HG03196 (cell line): ENCODE measurements at regions not wholly inside any gene's neighbourhood (a gene's known extent, or its start where the extent isn't known, plus 50 kb on each side); places are given as distances from the start of the nearest gene placed in this dataset.

Source experiments
- ATAC-seq: cut with Tn5 transposase; IDR thresholded peaks from one replicate; pipeline ENCODE4 v1.9.1; 2021; ENCODE audit not compliant: unreplicated experiment

DNA sequence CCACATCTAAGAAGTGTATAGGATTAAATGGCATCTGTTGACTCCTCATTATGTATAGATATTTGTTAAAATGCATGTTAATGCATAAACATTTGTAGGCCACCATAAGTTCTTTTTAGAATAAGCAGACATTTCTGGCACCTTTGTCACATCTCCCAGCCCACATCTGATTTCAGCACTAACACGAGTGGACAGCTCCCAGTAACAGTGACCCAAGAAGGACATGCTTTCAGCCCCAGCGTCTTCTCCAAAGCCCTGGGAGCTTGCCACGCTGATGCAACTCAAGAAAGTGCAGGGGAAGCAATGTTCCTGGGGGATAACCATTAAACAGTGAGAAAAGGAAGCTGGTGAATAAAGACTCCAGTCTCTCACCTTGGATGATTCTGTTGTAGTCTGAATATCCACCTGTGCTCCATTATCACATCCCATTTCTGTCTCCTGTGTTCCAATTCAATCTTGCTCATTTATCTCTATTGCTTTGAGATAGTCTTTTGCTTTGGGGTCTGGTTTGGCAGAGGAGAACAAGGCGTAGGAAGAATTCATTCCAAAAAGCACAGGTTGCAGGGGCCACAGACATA, 182.6 kb upstream of the THSD7B start:
- ATAC-seq, result no peak

DNA sequence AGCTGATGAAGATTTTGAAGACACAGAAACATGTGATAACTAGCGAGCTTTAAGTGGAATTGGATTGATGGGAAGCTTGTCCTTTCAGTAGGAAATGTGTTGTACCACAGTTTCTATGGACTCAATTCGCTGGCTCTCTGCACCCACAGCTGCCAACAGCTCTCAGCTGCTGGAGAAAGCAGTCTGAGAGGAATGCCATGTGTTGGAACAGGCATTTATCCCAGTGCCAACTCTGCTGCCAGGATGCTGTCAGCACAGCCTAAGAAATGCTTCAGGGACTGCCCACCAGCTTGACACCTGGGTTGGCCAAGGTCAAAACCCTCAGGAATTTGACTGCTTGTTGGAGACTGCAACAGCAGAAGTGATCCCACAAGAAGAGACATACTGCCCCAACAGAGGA, 193.0 kb upstream of the THSD7B start:
- ATAC-seq, result no peak

GRCh38 chr2:136557203-136557602, 208.1 kb upstream of the THSD7B start:
- ATAC-seq, result no peak

DNA sequence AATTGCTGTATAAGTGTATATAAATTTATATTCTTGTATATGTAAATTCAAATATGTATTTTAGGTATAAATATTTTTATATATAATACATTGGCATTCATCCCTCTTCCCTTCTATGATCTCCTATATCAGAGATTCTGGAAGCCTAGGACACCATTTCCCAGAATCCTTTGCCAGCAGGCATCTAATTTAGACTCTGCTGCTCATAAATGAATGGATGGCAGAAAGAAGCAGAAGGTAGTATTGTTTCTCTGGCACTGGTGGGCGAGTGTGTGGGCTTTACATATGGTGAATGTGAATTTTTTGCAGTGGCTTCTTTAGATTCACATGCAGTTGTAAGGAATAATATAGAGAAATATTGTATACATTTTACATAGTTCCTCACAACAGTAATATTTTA, 215.2 kb upstream of the THSD7B start:
- ATAC-seq, result no peak

GRCh38 chr2:136539355-136539754, 226.0 kb upstream of the THSD7B start:
- ATAC-seq, result no peak

- no peak for ATAC-seq
These were observed 226.9 kb upstream of the THSD7B start for GRCh38 chr2:136538489-136538888.

- ATAC-seq, result no peak
These were observed 230.5 kb upstream of the THSD7B start for GRCh38 chr2:136534811-136535210.

GRCh38 chr2:136532171-136532570, 233.2 kb upstream of the THSD7B start:
- no peak for ATAC-seq

GRCh38 chr2:136531731-136532130, 233.6 kb upstream of the THSD7B start:
- no peak for ATAC-seq

DNA sequence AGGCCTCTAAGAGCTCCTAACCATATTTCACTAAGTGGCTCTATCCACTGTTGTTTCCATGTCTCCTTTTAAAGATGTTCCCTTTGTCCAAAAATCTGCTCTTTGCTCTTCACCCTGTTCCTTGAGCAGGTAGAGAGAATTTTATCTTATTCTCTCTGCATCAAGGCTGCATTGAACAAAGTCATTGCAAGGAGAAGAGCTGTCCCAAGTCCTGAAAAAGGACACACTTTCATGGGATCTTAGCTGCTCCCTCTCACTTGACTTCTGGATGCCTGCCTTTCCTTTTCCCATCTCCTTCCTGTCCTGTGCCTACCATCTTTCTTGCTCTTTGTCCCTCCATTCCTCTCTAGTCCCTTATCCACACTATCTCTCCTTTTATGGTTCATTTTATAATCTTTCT, 235.2 kb upstream of the THSD7B start:
- ATAC-seq, result no peak

DNA sequence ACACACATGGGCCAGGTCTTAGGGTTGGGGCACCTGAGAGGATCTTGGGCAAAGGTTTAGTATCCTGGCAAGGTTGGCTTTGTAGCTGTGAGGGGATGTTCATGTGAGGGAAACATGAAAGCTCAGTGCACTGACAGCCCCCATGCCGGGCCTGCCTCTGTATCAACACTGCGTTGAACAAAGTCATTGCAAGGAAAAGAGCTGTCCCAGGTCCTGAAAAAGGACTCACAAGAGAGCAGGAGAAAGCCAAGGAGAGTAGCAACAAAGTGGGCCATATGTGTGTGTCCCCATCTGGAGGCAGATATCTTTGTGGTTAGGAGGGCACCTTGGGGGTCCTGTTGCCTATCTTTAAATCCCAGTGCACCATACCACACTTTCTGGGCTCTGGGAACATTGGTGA, 237.8 kb upstream of the THSD7B start:
- no peak for ATAC-seq

- ATAC-seq, result no peak
These were observed 242.6 kb upstream of the THSD7B start for GRCh38 chr2:136522724-136523123.

DNA sequence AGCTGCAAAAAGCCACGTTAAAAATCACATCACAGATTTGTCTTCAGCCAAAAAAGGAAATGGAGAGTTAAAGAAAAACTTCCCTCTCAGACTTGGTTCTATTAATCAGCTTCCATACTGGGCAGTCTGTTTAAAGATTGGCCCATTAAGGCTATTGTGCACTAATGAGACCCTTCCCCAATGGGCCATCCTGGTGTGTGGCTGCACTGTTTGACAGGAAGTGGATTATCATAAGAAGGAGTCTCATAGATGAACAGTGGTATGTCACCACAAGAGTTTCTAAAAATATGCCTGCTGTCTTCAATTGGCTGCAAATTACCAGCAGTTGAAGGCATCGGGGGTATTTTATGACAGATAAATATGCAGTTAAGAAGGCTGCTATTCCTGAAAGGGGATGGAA, 247.6 kb upstream of the THSD7B start:
- no peak for ATAC-seq

- ATAC-seq, result no peak
These were observed 255.1 kb upstream of the THSD7B start for GRCh38 chr2:136510244-136510643.

- no peak for ATAC-seq
These were observed 259.9 kb upstream of the THSD7B start for GRCh38 chr2:136505462-136505861.

DNA sequence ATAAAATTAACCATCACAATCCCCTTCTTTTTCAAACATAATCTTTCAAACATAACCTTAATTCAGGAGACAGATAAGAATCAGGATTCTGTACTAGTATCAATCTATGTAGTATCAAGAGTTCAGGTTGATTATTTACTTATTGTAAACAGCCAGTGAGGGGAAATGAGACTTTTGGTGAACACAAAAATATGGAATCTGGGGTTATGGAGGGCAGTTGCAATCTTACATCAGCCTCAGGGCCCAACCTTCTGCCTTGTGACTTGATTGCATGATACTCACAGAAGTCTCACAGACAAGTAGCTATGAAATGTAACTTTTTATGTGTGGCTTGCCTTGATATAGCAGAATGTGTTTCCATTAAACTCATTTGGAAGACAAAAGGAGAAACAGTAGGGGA, 262.7 kb upstream of the THSD7B start:
- ATAC-seq, result no peak

DNA sequence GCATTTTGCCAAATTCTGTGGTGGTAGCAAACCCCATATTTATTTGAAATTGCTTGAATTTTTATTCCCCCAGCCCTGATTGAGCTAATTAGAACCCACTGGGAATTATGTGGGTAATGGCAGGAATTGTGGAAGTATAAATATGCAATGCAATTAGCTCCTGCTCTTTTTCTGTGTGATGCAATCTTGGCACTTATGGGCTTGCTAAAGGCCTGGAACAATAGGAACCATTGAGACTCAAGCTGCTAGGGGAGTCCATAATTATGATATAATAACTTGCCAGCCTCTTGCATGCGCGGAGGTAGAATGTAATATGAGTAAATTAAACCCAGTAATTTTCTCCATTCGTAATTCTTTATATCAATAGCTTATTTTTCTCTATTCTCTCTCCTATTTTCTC, 267.6 kb upstream of the THSD7B start:
- ATAC-seq, result no peak

- no peak for ATAC-seq
These were observed 268.4 kb upstream of the THSD7B start for GRCh38 chr2:136496966-136497365.

DNA sequence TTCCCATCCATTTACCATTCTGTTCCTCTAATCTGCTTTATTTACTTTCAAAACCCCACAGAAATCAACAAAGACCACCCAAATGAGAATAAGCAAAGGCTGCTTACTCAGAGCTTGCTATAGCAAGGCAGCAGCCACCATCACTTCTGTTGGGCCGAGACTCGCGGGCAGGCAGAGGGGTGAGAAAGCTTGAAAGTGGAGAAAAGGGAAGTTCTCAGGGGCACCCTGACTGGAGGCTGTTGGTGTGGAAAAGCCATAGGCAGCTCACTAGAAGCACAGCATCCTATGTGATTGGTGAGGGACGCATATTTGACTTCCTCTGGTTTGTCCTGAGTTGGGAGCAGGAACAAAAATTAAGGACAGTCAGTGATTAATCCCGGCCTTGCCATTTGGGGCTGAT, 269.7 kb upstream of the THSD7B start:
- no peak for ATAC-seq

DNA sequence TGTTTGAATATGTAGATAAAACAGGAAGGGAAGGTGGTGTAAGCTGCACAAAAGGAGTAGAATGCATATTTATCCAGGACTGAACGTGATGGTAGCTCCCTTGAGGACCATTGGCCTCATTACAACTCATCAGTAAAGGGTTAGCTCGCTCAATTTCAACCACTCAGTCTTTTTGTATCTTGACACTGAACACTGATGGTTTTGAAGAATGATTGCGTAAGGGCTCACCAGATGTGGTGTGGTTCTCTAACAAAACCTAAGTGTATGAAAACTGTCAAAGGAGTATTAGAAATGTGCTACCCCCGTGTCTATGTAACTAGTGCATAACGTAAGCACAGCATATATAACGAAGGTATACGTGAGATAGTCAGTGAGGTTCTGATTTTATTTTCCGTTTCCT, 272.4 kb upstream of the THSD7B start:
- ATAC-seq, result no peak

- no peak for ATAC-seq
These were observed 275.2 kb upstream of the THSD7B start for GRCh38 chr2:136490100-136490499.

GRCh38 chr2:136487421-136487820, 277.9 kb upstream of the THSD7B start:
- no peak for ATAC-seq

DNA sequence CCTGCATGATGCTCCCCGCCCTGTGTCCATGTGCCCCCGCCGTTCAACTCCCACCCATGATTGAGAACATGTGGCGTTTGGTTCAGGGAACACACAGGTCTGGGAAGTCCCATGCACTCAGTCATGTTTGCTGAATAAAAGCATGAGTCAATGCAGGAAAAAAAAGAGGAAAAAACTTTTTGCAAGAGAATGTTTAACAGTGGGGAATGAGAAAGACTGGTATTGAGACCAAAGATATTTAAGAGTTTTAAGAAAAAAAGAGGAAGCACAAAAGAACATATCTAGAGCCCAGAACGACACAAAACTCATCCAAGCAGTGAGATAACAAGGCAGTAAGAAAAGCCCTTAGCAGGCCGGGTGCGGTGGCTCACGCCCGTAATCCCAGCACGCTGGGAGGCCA, 279.2 kb upstream of the THSD7B start:
- no peak for ATAC-seq

- ATAC-seq, result no peak
These were observed 282.4 kb upstream of the THSD7B start for GRCh38 chr2:136482966-136483365.
